ENCODE measurements at regions not wholly inside any gene's neighbourhood (a gene's known extent, or its start where the extent isn't known, plus 50 kb on each side); places are given as distances from the start of the nearest gene placed in this dataset.
"Not testable (repeated sequence)": the region's sequence is repeated elsewhere in the genome, so short reads cannot be mapped to it uniquely, and the experiment has no call there.

DNA sequence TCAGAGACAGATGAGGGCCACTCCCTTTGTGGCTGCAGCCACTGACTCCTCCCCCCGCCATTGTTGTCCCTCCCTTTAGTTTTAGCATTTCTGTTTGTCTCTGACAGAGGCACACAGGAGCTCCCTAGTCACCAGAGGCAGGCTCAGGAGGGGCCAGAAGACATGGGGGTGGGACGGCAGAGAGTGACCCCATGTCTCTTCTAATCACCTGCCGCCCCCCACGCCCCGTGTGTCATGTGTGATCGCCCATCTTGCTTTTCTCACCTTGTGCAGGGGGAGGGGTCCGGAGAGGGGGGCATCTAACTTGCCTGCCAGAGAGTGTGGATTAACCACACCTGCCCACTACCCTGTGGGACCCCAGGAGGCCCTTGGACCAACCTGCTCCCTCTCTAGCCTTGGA, 246.7 kb upstream of the TP53TG3C start:
- DNase-seq = not testable (repeated sequence)

DNA sequence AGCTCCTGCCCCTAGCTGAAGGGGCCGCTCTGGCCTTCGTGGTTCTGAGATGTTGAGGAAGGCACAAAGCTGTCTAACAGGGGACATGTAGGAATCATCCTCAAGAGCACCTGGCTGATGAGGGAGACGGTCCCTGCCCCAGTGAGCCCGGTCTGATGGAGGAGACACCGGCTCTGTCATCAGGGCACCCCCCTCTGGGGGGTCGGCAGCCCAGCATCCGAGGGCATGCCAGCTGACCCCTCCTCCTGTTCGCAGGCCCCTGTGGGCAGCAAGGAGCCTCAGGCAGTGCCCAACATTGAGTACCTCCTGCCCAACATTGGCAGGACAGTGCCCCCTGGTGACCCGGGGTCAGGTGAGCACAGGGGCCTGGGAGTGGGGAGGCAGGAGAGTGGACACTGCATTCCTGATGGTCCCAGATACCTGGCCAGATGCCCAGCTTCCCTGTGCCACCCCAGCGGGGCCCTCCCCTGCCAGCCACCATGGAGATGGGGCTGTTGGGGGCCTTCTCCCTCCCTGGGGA, 247.9 kb upstream of the TP53TG3C start:
- not testable (repeated sequence) for DNase-seq

DNA sequence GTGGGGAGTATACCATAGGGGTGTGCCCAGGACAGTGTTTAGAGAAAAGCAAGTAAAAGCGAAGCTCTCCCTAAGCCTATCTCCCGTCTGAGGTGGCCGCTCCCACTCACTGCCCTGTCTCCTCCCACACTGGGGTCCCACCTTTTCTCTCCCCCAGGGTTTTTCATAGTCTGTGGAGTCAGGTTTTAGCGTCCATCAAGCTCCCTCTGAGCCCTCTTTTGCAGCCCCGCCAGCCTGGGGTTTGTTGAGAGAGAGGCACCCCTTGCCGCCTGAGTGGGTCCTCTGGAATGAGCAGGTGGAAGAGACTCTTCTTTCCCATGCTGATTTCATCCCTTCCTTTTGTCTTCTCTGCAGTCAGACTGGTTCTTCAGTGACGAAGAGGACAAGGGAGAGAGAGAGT, 248.7 kb upstream of the TP53TG3C start:
- not testable (repeated sequence) for DNase-seq

DNA sequence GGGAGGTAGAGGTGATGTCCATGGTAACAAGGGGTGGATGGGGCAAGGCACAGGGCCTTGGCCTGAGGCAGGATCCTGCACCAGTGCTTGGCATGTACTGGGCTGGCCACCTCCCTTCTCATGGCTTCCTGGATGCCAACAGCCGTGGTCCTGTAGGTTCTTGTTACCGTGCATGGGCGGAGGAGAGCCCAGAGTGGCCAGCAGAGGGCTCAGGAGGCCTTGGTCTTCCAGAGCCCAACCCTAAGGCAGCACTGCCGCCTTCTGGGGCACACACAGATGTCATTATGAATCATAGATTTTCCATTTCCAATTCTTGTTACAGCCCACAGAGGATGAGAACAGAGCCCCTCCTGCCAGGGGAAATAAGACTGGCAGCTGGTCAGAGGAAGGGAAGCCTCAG, 254.2 kb upstream of the TP53TG3C start:
- not testable (repeated sequence) for DNase-seq

DNA sequence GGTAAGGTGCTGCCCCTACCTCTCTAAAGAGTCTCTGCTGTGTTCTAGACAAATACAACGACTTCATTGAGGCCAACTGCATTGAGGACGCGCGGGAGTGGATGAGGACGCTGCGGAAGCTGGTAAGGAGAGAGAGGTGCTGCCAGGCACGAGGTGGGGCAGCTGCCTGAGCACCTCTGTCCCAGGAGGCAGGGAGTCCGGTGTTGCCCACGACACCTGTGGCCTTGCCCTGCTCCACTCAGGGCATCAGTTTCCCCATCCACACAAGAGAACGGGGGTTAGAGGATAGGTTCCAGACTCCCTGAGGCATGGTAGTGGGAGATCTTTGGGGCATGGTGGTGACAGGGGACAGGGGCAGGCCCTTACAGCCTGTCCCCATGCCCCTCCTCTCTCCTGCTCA, 256.1 kb upstream of the TP53TG3C start:
- not testable (repeated sequence) for DNase-seq

DNA sequence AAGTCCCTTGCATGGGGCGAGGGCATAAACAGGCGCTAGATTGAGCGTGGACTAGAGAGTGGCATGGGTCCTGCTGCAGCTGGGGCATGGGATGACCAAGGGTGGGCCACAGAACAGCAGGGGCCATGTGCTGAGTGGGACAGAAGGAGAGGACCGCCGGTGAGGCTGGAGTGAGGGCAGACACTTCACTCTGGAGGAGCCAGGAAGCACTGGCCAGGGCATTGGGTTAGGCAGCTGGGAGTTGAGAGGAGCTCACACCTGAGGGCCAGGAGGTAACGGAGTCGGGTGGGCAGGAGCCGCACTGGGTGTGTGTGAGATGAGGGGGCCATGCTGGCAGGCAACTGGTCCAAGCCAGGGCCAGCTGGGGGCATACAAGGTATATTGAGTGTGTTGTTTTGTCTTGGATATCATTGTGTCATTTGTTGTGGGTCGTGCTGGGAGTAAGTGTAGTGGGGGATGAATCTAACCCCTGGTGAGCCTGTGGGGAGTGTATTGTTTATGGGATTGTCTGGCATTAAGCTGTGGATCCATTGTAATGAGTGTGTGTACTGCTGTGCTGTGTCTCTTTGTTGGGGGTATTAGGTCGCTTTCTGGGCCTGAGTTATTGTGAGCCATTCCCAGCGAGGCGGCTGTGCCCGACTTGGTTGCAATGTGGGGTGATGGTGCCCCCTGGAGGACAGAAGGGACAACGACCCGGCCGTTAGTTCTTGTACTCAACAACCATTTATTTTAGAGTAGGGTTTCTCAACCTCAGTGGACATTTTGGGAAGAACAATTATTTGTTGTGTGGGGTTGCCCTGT, 256.5 kb upstream of the TP53TG3 start:
- DNase-seq = peak; percentile 4

DNA sequence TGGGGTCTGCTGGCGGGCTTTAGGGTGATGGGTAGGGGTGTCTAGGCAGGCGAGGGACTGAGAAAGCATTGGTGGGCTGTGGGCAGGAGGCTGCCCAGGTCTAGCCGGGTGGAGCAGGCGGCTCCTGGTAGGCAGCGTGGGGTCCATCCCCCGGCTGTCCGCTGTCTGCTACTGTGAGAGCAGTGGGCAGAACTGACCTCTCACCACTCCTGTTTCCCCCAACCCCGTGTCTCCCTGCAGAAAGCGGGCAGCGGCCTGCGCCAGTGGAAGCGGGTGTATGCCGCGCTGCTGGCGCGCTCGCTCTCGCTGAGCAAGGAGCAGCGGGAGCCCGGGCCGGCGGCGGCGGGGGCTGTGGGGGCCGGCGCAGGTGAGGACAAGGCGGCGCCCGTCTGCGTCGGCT, 249.2 kb upstream of the TP53TG3 start:
- not testable (repeated sequence) for DNase-seq

DNA sequence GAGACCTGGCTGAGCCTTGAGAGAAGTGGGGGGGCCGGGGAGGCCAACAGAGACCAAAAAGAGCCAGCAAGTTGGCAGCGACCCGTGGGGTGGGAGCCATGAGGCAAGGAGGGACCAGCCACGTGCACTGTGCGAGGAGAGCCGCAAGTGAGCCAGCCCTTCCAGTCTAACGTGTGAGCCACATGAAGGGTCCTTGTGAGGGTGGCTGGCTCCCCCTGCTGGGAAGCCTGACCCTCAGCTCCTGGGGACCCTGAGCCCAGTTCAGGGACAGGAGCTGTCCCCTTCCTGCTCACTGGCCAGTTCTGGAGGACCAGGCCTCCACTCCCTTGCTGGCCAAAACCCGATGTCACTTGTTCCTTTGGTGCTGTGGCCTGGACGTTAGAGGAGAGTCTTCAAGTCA, 246.6 kb upstream of the TP53TG3 start:
- not testable (repeated sequence) for DNase-seq

DNA sequence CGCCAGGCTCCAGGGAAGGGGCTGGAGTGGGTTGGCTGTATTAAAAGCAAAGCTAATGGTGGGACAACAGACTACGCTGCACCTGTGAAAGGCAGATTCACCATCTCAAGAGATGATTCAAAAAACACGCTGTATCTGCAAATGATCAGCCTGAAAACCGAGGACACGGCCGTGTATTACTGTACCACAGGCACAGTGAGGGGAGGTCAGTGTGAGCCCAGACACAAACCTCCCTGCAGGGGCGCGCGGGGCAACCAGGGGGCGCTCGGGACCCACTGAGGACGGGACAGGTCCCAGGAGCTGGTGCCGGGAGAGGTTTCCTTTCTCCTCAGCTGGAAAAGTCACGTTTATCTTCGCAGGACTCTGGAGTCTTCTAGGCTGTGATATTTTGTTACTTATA, 239.4 kb upstream of the TP53TG3 start:
- not testable (repeated sequence) for DNase-seq

DNA sequence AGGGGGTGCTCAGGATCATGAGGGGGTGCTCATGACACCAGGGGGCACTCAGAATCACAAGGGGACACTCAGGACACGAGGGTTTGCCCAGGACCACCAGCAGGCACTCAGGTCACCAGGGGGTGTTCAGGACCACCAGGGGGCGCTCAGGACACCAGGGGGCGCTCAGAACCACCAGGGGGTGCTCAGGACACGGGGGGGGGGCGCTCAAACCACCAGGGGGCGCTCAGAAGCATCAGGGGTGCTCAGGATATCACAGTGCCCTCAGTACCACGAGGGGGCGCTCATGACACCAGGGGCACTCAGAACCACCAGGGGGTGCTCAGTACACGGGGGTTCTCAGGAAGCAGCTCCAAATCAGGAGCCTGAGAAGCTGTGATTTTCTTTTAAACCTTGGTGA, 221.8 kb upstream of the TP53TG3 start:
- DNase-seq = peak; percentile 37

DNA sequence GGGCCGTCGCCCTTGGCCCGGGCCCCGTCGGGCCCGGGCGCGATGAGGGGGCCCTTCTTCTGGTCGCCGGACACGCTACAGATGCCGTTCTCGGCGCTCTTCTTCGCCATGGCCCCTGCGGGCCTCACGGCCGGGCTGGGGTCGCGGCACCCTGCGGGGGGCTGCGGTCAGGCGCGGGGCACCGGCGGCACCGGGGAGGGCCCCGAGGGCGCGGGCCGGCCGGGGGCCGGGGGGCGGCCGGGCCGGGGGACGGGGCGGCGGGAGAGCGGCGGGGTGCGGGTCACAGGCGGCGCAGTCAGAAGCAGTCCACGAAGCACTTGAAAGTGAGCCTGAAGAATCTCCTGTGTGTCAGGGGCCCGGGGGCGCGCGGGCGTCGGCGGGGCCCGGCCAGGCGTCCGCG, 209.4 kb upstream of the TP53TG3 start:
- not testable (repeated sequence) for DNase-seq

DNA sequence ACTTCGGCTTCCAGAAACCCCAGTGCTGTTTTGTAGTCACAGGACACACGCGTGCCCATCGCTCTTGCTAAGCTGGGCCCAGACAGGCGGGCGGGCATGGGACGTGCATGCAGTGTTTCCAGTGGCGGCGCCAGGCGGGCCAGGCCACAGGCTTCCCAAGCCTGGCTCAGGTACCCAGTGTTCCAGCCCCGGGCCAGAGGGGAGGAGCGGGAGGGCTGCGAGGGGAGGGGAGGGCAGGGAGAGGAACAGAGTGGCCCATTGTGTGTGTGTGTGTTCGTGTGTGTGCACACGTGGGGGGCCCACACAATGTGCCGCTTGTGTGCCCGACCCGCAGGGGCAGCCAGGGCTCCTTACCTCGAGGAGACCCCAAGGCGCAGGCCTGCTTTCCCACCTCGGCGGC, 208.6 kb upstream of the TP53TG3 start:
- not testable (repeated sequence) for DNase-seq

DNA sequence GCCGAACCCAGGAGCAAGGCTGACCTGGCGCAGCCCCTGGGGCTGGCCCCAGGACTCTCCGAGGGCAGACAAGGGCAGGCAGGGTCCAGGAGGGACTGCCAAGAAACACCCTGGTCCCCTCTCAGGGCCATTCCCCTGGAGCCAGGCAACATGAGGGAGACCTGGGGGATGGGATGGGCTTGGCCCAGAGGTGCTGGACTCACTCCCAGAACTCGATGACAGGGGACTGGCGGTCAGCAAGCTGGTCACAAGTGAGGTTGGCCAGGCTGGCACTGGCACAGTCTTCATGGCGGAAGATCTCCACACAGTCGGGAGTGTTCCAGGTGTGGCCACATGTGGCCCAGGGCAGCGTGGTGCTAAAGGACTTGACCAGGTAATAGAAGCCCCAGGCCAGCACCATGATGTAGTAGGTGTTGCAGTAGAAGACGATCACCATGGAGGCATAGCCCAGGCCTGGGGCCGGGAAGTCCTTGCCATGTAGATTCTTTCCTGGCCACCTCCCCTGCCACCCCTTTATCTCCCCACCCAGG, 206.4 kb upstream of the TP53TG3 start:
- not testable (repeated sequence) for DNase-seq

DNA sequence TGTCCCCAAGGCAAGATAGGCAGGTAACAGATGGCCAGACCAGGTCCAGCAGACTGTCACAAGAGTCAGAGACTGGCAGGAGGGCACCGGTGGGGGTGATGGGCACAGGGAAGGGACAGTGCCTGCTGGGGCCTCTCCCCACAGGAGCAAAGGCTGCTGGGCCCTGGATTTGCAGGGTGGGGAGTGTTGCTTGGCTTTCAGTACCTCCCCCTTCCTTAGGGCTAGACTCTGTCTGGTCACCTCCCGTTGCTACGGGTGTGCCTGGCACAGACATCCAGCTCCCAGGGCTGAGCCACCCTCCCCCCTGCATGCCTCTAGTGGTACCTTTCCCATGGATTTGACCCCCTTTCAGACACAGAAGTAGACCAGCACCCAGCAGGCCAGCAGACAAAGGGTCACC, 205.7 kb upstream of the TP53TG3 start:
- not testable (repeated sequence) for DNase-seq

DNA sequence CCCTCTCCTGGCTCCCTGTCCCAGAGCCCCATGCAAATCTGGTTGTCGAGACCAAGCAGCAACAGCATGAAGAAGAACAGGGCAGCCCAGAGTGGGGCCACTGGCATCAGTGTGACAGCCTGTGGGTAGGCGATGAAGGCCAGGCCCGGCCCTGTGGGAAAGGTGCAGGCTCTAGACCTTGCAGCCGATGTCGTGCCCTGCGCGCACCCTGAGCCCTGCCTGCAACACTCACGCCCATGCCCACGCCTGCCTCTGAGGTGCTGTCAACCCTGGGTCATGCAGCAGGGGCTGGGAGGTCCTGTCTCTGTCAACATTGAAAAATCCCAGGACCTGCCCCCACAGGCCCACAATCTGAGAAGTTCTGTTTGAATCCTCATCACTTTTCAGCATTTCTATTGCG, 204.0 kb upstream of the TP53TG3 start:
- DNase-seq = not testable (repeated sequence)

DNA sequence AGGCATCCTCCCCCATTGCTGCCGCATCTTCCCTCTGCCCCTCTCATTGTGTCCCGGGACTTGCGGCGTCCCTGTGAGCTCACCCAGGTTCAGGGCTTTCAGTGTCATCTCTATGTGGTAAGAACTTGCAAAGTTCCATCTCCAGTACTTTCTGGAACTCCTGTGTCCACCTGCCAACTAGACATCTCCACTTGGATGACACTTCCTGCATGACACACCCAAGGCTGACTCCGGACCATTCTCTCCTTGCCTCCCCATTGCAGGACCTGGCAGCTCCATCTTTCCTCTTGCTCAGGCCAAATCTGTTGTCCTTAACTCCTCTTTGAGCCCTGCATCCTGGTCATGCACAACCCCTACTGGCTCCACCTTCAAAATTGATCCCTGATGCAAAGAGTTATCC, 200.8 kb upstream of the TP53TG3 start:
- not testable (repeated sequence) for DNase-seq

DNA sequence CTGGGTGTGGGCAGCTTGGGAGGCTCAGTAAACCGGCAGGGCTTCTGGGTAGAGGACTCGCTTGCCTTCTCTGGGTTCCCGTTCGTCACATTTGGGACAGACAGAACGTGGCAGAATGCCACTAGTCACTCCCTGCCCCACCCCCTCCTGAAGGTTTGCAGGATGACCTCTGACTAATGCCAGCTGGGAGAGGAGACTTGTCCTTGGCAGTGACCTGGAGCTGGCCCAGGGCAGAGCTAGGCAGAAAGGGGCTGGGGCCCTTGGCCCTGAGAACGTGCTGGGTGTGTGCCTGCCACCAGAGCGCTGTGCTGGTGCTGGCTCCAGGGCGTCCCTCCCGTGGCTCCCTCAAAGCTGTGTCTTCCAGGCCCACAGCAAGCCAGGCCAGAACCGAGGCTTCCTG, 197.8 kb upstream of the TP53TG3 start:
- DNase-seq = not testable (repeated sequence)

DNA sequence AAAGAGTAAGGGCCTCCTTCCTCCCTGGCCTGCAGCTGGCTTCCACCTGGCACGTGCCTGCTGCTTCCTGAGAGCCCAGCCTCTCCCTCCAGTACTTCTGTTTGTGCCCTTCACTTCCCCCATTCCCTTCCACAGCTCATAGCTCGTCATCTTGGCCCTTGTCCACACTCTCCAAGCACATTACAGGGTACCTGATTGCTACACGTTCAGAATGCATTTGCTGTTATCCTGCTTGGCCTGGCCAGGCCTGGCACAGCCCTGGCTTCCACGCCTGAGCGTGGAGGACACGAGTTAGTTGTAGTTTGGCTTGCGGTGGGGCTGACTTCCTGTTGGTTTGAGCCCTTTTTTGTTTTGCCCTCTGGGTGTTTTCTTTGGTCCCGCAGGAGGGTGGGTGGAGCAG, 197.2 kb upstream of the TP53TG3 start:
- not testable (repeated sequence) for DNase-seq

DNA sequence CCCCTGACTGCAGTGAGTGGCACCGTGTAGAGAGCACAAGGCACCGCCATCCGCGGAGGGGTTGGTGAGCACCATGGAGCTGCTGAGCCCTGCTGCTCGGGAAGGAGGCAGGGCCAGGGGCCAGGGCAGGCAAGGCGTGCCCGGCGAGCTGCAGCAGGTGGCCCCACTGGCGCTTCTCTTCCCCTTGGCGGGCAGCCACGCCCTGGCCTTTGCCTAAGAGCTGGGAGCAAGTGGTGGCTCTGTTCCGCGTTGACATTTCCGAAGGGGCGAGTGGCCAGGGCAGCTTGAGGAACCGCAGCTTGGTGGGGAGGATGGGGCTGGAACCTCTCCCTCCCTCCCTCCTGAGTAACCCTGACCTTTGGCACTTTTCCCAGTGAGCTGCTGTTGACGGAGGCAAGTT, 194.7 kb upstream of the TP53TG3 start:
- not testable (repeated sequence) for DNase-seq

DNA sequence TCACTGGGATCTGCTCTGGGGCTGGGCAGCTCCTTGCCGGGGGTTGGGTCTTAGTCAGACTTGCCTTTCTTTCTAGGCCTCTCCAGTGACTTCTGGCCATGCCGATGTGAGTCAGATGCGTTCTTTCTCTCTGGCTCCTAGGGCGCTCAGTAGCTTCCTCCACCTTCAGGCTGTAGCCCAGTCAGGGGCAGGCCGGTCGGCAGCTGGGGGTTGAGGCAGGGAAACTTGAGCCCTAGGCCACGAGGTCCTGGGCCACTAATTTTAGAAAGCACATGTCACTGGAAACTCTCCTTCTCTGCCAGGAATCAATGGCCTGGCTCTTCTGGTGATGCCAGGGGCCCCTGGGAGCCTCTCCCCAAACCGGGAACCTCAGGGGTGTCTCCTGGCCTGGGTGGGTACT, 192.4 kb upstream of the TP53TG3 start:
- not testable (repeated sequence) for DNase-seq

DNA sequence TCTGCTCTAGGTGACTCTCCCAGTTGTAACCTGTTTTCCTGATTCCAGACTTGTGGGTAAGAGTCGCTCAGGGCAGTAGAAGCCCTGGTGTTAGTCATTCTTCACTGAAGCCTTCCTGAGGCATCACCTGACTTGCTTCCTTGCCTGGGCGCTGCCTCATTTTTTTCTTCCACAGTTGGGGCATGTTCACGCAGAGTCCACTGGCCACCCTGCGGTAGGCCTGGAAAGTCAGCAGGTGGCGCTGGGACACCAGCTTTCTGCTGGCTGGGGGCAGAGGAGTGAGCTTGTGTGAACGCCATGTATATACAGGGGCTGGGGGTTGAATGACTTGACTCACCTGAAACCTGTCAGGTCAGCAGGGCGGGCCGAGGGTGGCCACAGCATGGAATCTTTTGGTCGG, 189.3 kb upstream of the TP53TG3 start:
- DNase-seq = not testable (repeated sequence)

DNA sequence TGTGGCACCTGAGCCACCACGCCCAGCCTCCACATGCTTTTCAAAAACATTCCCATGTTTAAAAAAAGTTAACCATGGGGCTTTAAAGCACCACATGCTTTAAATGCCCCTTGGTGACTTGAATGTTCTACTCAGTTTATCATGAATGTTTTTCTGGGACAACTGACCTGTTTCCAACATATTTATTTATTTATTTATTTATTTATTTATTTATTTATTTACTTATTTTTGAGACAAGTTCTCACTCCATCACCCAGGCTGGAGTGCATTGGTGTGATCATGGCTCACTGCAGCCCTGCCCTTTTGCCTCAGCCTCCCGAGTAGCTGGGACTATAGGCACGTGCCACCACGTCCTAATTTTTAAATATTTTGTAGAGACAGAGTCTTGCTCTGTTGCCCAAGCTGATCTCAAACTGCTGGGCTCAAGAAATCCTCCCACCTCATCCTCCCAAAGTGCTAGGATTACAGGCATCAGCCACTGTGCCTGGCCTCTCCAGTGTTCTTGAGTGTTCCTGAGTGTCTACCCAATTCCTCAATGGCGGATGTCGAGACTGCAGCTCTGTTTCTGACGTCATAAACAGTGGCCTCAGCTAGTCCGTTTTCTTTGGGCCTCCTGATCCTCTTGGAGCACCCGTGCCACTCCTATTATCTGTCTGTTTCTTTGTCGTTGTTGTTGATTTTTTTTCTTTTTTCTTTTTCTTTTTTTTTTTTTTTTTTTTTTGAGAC, 185.7 kb upstream of the TP53TG3 start:
- DNase-seq = not testable (repeated sequence)

DNA sequence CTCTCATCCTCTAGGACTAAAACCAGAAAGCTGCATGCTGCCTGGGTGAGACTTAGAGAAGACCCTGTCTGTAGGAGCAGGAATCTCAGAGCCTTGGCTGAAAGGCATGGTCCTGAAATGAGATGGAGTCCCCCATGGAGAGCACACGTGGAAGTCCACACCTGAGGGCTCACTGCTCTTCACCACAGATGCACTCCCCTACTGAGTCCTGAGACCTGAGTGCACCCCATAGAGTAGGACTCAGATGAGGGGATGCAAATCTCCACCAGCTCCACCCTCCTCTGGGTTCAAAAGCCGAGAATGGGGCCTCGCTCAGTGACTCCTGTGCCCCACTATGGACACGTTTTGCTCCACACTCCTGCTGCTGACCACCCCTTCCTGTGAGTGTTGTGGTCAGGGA, 171.4 kb upstream of the TP53TG3 start:
- DNase-seq = not testable (repeated sequence)

DNA sequence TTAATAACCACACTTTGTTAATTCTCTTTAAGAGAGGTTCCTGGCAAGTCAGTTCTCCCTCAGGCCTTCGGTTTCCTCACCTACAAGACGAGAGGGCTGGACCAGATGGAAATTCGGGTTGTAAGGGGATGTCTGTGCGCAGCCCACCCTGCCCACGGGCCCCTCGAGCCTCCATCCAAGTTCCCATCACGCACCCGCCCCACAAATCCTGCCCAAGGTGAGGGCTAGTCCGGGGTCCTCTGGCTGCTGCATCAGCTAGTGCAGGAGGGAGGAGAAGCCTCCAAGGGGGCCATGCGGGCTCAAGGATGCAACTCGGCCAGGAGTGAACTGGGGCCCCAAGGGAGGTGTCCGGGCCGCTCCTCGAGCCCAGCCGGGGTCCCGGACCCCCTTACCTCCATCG, 169.6 kb upstream of the TP53TG3 start:
- DNase-seq = not testable (repeated sequence)

Measured in stimulated activated CD4-positive, alpha-beta T cell treated with anti-CD3 and anti-CD28 coated beads, Interleukin-4, amount 100 ng/mL, for 1 hour (primary cell).